Neuron (in vitro differentiated cells): ENCODE measurements at regions not wholly inside any gene's neighbourhood (a gene's known extent, or its start where the extent isn't known, plus 50 kb on each side); places are given as distances from the start of the nearest gene placed in this dataset.

Experiments used
- H2AFZ ChIP-seq: one replicate; pipeline ENCODE4 v1.6.1; 2013; ENCODE audit warnings: low read depth, mild to moderate bottlenecking, inconsistent platforms, low read length, moderate library complexity
- H3K27me3 ChIP-seq: one replicate; pipeline ENCODE4 v1.6.1; 2013; ENCODE audit warnings: low read length; ENCODE audit not compliant: insufficient read depth
- H3K36me3 ChIP-seq: one replicate; pipeline ENCODE4 v1.6.1; 2013; ENCODE audit warnings: low read length; ENCODE audit not compliant: insufficient read depth
- H3K4me1 ChIP-seq: one replicate; pipeline ENCODE4 v1.6.1; 2013; ENCODE audit warnings: low read length; ENCODE audit not compliant: insufficient read depth
- H3K4me3 ChIP-seq: 2 replicates; pipeline ENCODE4 v1.5.1; 2013; ENCODE audit warnings: mild to moderate bottlenecking, low read length, moderate library complexity
- H3K9me3 ChIP-seq: one replicate; pipeline ENCODE4 v1.6.1; 2013; ENCODE audit warnings: low read length

GRCh38 chr4:64614276-64614675, 205.0 kb upstream of the TECRL start:
- H3K36me3 ChIP-seq = no peaks in the 10 kb centered on the region
- H3K9me3 ChIP-seq = no peaks in the 10 kb centered on the region
- no peaks in the 10 kb centered on the region for H3K27me3 ChIP-seq
- H3K4me1 ChIP-seq = no peaks in the 10 kb centered on the region
- H2AFZ ChIP-seq = no peak overlapping the region
- no peak overlapping the region for H3K4me3 ChIP-seq

- Histone ChIP-seq H3K4me3 (no peak overlapping the region), H3K9me3 (no peaks in the 10 kb centered on the region), H2AFZ (no peak overlapping the region), H3K36me3 (no peaks in the 10 kb centered on the region), H3K27me3 (no peaks in the 10 kb centered on the region), H3K4me1 (no peaks in the 10 kb centered on the region)
Measured at GRCh38 chr4:64613046-64613445, 203.8 kb upstream of the TECRL start.

GRCh38 chr4:64598066-64598465, 188.8 kb upstream of the TECRL start:
- no peaks in the 10 kb centered on the region for H3K4me1 ChIP-seq
- H3K27me3 ChIP-seq = no peaks in the 10 kb centered on the region
- no peaks in the 10 kb centered on the region for H3K9me3 ChIP-seq
- H3K4me3 ChIP-seq = no peak overlapping the region
- H3K36me3 ChIP-seq = no peaks in the 10 kb centered on the region
- no peak overlapping the region for H2AFZ ChIP-seq

- H3K4me1 ChIP-seq = no peaks in the 10 kb centered on the region
Measured at GRCh38 chr4:64594723-64595122, 185.5 kb upstream of the TECRL start.

GRCh38 chr4:64588507-64588906, 179.3 kb upstream of the TECRL start:
- Histone ChIP-seq H2AFZ (no peak overlapping the region), H3K4me3 (no peak overlapping the region), H3K9me3 (no peaks in the 10 kb centered on the region), H3K27me3 (no peaks in the 10 kb centered on the region), H3K36me3 (no peaks in the 10 kb centered on the region), H3K4me1 (no peaks in the 10 kb centered on the region)

More at GRCh38 chr4:64594723-64595122, 185.5 kb upstream of the TECRL start:
- Histone ChIP-seq H3K27me3 (no peaks in the 10 kb centered on the region), H3K4me3 (no peak overlapping the region), H3K9me3 (no peaks in the 10 kb centered on the region), H3K36me3 (no peaks in the 10 kb centered on the region), H2AFZ (no peak overlapping the region)

- Histone ChIP-seq H3K4me1 (no peaks in the 10 kb centered on the region), H3K36me3 (no peaks in the 10 kb centered on the region), H3K4me3 (no peak overlapping the region), H3K9me3 (no peaks in the 10 kb centered on the region), H3K27me3 (no peaks in the 10 kb centered on the region), H2AFZ (no peak overlapping the region)
Measured at GRCh38 chr4:64584981-64585557, 175.8 kb upstream of the TECRL start.

GRCh38 chr4:64584125-64584524, 174.9 kb upstream of the TECRL start:
- Histone ChIP-seq H3K36me3 (no peaks in the 10 kb centered on the region), H3K4me3 (no peak overlapping the region), H2AFZ (no peak overlapping the region), H3K4me1 (no peaks in the 10 kb centered on the region), H3K27me3 (no peaks in the 10 kb centered on the region), H3K9me3 (no peaks in the 10 kb centered on the region)

- H3K27me3 ChIP-seq = no peaks in the 10 kb centered on the region
- no peaks in the 10 kb centered on the region for H3K36me3 ChIP-seq
- H3K4me3 ChIP-seq = no peak overlapping the region
Measured at GRCh38 chr4:64582492-64582891, 173.2 kb upstream of the TECRL start.

GRCh38 chr4:64581422-64581821, 172.2 kb upstream of the TECRL start:
- Histone ChIP-seq H3K4me3 (no peak overlapping the region), H2AFZ (no peak overlapping the region), H3K9me3 (no peaks in the 10 kb centered on the region), H3K36me3 (no peaks in the 10 kb centered on the region), H3K4me1 (no peaks in the 10 kb centered on the region), H3K27me3 (no peaks in the 10 kb centered on the region)

More at GRCh38 chr4:64582492-64582891, 173.2 kb upstream of the TECRL start:
- Histone ChIP-seq H3K9me3 (no peaks in the 10 kb centered on the region), H2AFZ (no peak overlapping the region), H3K4me1 (no peaks in the 10 kb centered on the region)

- Histone ChIP-seq H3K4me1 (no peaks in the 10 kb centered on the region), H3K4me3 (no peak overlapping the region), H3K9me3 (no peaks in the 10 kb centered on the region), H2AFZ (no peak overlapping the region), H3K36me3 (no peaks in the 10 kb centered on the region), H3K27me3 (no peaks in the 10 kb centered on the region)
Measured at GRCh38 chr4:64564126-64564525, 154.9 kb upstream of the TECRL start.

GRCh38 chr4:64559571-64559970, 150.3 kb upstream of the TECRL start:
- no peaks in the 10 kb centered on the region for H3K27me3 ChIP-seq
- H3K4me1 ChIP-seq = no peaks in the 10 kb centered on the region
- H2AFZ ChIP-seq = no peak overlapping the region
- no peaks in the 10 kb centered on the region for H3K9me3 ChIP-seq
- H3K4me3 ChIP-seq = no peak overlapping the region
- H3K36me3 ChIP-seq = no peaks in the 10 kb centered on the region

- H3K4me3 ChIP-seq = no peak overlapping the region
- no peaks in the 10 kb centered on the region for H3K27me3 ChIP-seq
- H3K9me3 ChIP-seq = no peaks in the 10 kb centered on the region
- no peak overlapping the region for H2AFZ ChIP-seq
- no peaks in the 10 kb centered on the region for H3K4me1 ChIP-seq
- H3K36me3 ChIP-seq = no peaks in the 10 kb centered on the region
Measured at GRCh38 chr4:64551125-64551524, 141.9 kb upstream of the TECRL start.

- H3K4me3 ChIP-seq = no peak overlapping the region
Measured at GRCh38 chr4:64545593-64545992, 136.3 kb upstream of the TECRL start.

GRCh38 chr4:64539234-64539849, 130.1 kb upstream of the TECRL start:
- Histone ChIP-seq H3K4me1 (no peaks in the 10 kb centered on the region), H3K4me3 (no peak overlapping the region), H3K36me3 (no peaks in the 10 kb centered on the region), H3K27me3 (no peaks in the 10 kb centered on the region), H2AFZ (no peak overlapping the region), H3K9me3 (no peaks in the 10 kb centered on the region)

More at GRCh38 chr4:64545593-64545992, 136.3 kb upstream of the TECRL start:
- no peaks in the 10 kb centered on the region for H3K27me3 ChIP-seq
- no peak overlapping the region for H2AFZ ChIP-seq
- H3K4me1 ChIP-seq = no peaks in the 10 kb centered on the region
- H3K36me3 ChIP-seq = no peaks in the 10 kb centered on the region
- no peaks in the 10 kb centered on the region for H3K9me3 ChIP-seq
